Neural progenitor cell (in vitro differentiated cells): ENCODE measurements at regions not wholly inside any gene's neighbourhood (a gene's known extent, or its start where the extent isn't known, plus 50 kb on each side); places are given as distances from the start of the nearest gene placed in this dataset.
A peak's percentile ranks its signal among the peaks of the same experiment; 100 is the strongest.

ENCODE experiments used
- DNase-seq: peaks from one replicate; pipeline ENCODE4 v3.0.0-alpha.2; 2016; ENCODE audit warnings: low spot score
- H2AFZ ChIP-seq: fragments of 200-600 bp; sonication (generic); replicated peaks from 2 replicates; pipeline ENCODE4 v1.6.1; 2016; ENCODE audit warnings: antibody characterized with exemption
- H3F3A ChIP-seq: fragments of 200-600 bp; sonication (generic); 2 replicates; pipeline ENCODE4 v1.6.1; 2016; ENCODE audit warnings: antibody characterized with exemption, low read depth
- H3K27ac ChIP-seq: fragments of 200-600 bp; sonication (generic); 2 replicates; pipeline ENCODE4 v1.5.1; 2016; ENCODE audit warnings: mild to moderate bottlenecking
- H3K27me3 ChIP-seq: fragments of 200-600 bp; sonication (generic); 2 replicates; pipeline ENCODE4 v1.6.1; 2016; ENCODE audit warnings: mild to moderate bottlenecking, moderate library complexity
- H3K36me3 ChIP-seq: fragments of 200-600 bp; sonication (generic); 2 replicates; pipeline ENCODE4 v1.5.1; 2016
- H3K4me1 ChIP-seq: fragments of 200-600 bp; sonication (generic); 2 replicates; pipeline ENCODE4 v1.6.1; 2016; ENCODE audit warnings: mixed run types
- H3K4me2 ChIP-seq: fragments of 200-600 bp; sonication (generic); 2 replicates; pipeline ENCODE4 v1.6.1; 2016
- H3K4me3 ChIP-seq: fragments of 200-600 bp; sonication (generic); 2 replicates; pipeline ENCODE4 v1.5.1; 2016
- H3K79me2 ChIP-seq: fragments of 200-600 bp; sonication (generic); 2 replicates; pipeline ENCODE4 v1.6.1; 2016; ENCODE audit warnings: low read depth
- H3K9ac ChIP-seq: fragments of 200-600 bp; sonication (generic); 2 replicates; pipeline ENCODE4 v1.6.1; 2016
- H3K9me3 ChIP-seq: fragments of 200-600 bp; sonication (generic); 2 replicates; pipeline ENCODE4 v1.5.1; 2016; ENCODE audit warnings: low read depth
- H4K20me1 ChIP-seq: fragments of 200-600 bp; sonication (generic); 2 replicates; pipeline ENCODE4 v1.6.1; 2016; ENCODE audit warnings: low read depth
- H3K27ac Mint-ChIP-seq: 3 replicates; pipeline ENCODE4 v1.8.0; 2021; ENCODE audit warnings: mixed read lengths
- H3K27me3 Mint-ChIP-seq: 2 replicates; pipeline ENCODE4 v1.8.0; 2022; ENCODE audit warnings: low read depth, mild to moderate bottlenecking, inconsistent platforms, moderate library complexity, mixed read lengths; ENCODE audit not compliant: insufficient read depth
- H3K36me3 Mint-ChIP-seq: 3 replicates; pipeline ENCODE4 v1.8.0; 2021; ENCODE audit warnings: mixed read lengths
- H3K4me1 Mint-ChIP-seq: 3 replicates; pipeline ENCODE4 v1.8.0; 2021; ENCODE audit warnings: mixed read lengths
- H3K4me3 Mint-ChIP-seq: 3 replicates; pipeline ENCODE4 v1.8.0; 2021; ENCODE audit warnings: mild to moderate bottlenecking, moderate library complexity, mixed read lengths
- H3K9me3 Mint-ChIP-seq: 3 replicates; pipeline ENCODE4 v1.8.0; 2020; ENCODE audit warnings: mixed read lengths
- CTCF ChIP-seq: fragments of 200-600 bp; sonication (generic); IDR thresholded peaks from 2 replicates; pipeline ENCODE4 v1.5.1; 2017; ENCODE audit warnings: antibody characterized with exemption, mild to moderate bottlenecking
- EZH2 ChIP-seq: fragments of 200-600 bp; sonication (generic); IDR thresholded peaks from 2 replicates; pipeline ENCODE4 v1.6.1; 2017; ENCODE audit warnings: antibody characterized with exemption, mild to moderate bottlenecking, moderate library complexity
- EZH2phosphoT487 ChIP-seq: fragments of 200-600 bp; sonication (generic); IDR thresholded peaks from 2 replicates; pipeline ENCODE4 v1.6.1; 2017; ENCODE audit warnings: antibody characterized with exemption

GRCh38 chr6:16840291-16840690 is 79.0 kb upstream of the ATXN1 start:
- Histone ChIP-seq H3K4me3 (no peak overlapping the region), H3K36me3 (no peaks in the 10 kb centered on the region), H3K27ac (no peak overlapping the region), H4K20me1 (no peaks in the 10 kb centered on the region), H3K9me3 (no peaks in the 10 kb centered on the region), H3K4me2 (no peak overlapping the region), H2AFZ (peak overlapping the region; percentile 4), H3K27me3 (no peaks in the 10 kb centered on the region), H3K4me1 (peaks cover 20% of the 10 kb centered on the region), H3F3A (peaks cover 17% of the 10 kb centered on the region), H3K79me2 (no peaks in the 10 kb centered on the region), H3K9ac (no peak overlapping the region)
- Mint-ChIP-seq H3K27me3 (peaks cover 2% of the 10 kb centered on the region), H3K27ac (no peak overlapping the region), H3K9me3 (no peaks in the 10 kb centered on the region), H3K4me1 (peaks cover 13% of the 10 kb centered on the region), H3K4me3 (no peak overlapping the region), H3K36me3 (no peaks in the 10 kb centered on the region)
- no peak for DNase-seq
- no peak for TF ChIP-seq CTCF
- TF ChIP-seq EZH2phosphoT487 = no peak
- TF ChIP-seq EZH2 = no peak

GRCh38 chr6:16839631-16840179 is 78.4 kb upstream of the ATXN1 start:
- Histone ChIP-seq H3K27me3 (no peaks in the 10 kb centered on the region), H3K36me3 (no peaks in the 10 kb centered on the region), H2AFZ (no peak overlapping the region), H4K20me1 (no peaks in the 10 kb centered on the region), H3K9ac (no peak overlapping the region), H3K79me2 (no peaks in the 10 kb centered on the region), H3K4me2 (no peak overlapping the region), H3K9me3 (no peaks in the 10 kb centered on the region), H3K4me3 (no peak overlapping the region), H3K4me1 (peaks cover 20% of the 10 kb centered on the region), H3F3A (peaks cover 17% of the 10 kb centered on the region), H3K27ac (no peak overlapping the region)
- Mint-ChIP-seq H3K9me3 (no peaks in the 10 kb centered on the region), H3K27ac (no peak overlapping the region), H3K4me3 (no peak overlapping the region), H3K27me3 (peaks cover 2% of the 10 kb centered on the region), H3K36me3 (no peaks in the 10 kb centered on the region), H3K4me1 (peaks cover 13% of the 10 kb centered on the region)
- TF ChIP-seq EZH2phosphoT487 (no peak), EZH2 (no peak)
- no peak for DNase-seq

GRCh38 chr6:16837217-16837972 is 76.1 kb upstream of the ATXN1 start:
- Histone ChIP-seq H3K4me1 (peaks cover 20% of the 10 kb centered on the region), H3K4me2 (no peak overlapping the region), H3K27ac (no peak overlapping the region), H3K27me3 (no peaks in the 10 kb centered on the region), H3K9me3 (no peaks in the 10 kb centered on the region), H3K36me3 (no peaks in the 10 kb centered on the region), H3F3A (peaks cover 17% of the 10 kb centered on the region), H2AFZ (no peak overlapping the region), H3K9ac (no peak overlapping the region), H4K20me1 (no peaks in the 10 kb centered on the region), H3K79me2 (no peaks in the 10 kb centered on the region), H3K4me3 (no peak overlapping the region)
- Mint-ChIP-seq H3K27me3 (peaks cover 5% of the 10 kb centered on the region), H3K9me3 (no peaks in the 10 kb centered on the region), H3K36me3 (no peaks in the 10 kb centered on the region), H3K4me3 (no peak overlapping the region), H3K4me1 (peaks cover 13% of the 10 kb centered on the region), H3K27ac (no peak overlapping the region)
- TF ChIP-seq CTCF (no peak), EZH2 (no peak), EZH2phosphoT487 (no peak)
- DNase-seq = no peak
